SHP77 (cell line): ENCODE measurements at regions not wholly inside any gene's neighbourhood (a gene's known extent, or its start where the extent isn't known, plus 50 kb on each side); places are given as distances from the start of the nearest gene placed in this dataset.
A peak's percentile ranks its signal among the peaks of the same experiment; 100 is the strongest.

Source experiments
- DNase-seq, 2 experiments: peaks; one replicate each; lab custom pipeline; 2025; lab: John Stamatoyannopoulos, UW

GRCh38 chr12:107978201-107978600, 150.9 kb upstream of the WSCD2 start:
- no peak for DNase-seq

- DNase-seq, result no peak
Observed at GRCh38 chr12:107978641-107979040, 150.4 kb upstream of the WSCD2 start.

GRCh38 chr12:107983756-107984472, 145.2 kb upstream of the WSCD2 start:
- no peak for DNase-seq

GRCh38 chr12:107984973-107985372, 144.1 kb upstream of the WSCD2 start:
- DNase-seq, result no peak

- DNase-seq, result no peak
Observed at GRCh38 chr12:107986183-107986582, 142.9 kb upstream of the WSCD2 start.

GRCh38 chr12:107990325-107990724, 138.8 kb upstream of the WSCD2 start:
- DNase-seq, result peak; percentile 21 to 38

GRCh38 chr12:107992029-107992428, 137.1 kb upstream of the WSCD2 start:
- no peak for DNase-seq

- DNase-seq, result peak; percentile 56 to 62
Observed at GRCh38 chr12:107992870-107993451, 136.1 kb upstream of the WSCD2 start.

GRCh38 chr12:107998863-107999262, 130.2 kb upstream of the WSCD2 start:
- DNase-seq, result no peak

GRCh38 chr12:108000111-108000510, 129.0 kb upstream of the WSCD2 start:
- peak; percentile 25 to 43 for DNase-seq

GRCh38 chr12:108004319-108004718, 124.8 kb upstream of the WSCD2 start:
- DNase-seq, result no peak

GRCh38 chr12:108008163-108008905, 120.8 kb upstream of the WSCD2 start:
- no peak for DNase-seq

GRCh38 chr12:108009442-108010070, 119.5 kb upstream of the WSCD2 start:
- DNase-seq, result no peak

GRCh38 chr12:108016022-108016564, 113.0 kb upstream of the WSCD2 start:
- no peak for DNase-seq

GRCh38 chr12:108017472-108018057, 111.5 kb upstream of the WSCD2 start:
- DNase-seq, result no peak

GRCh38 chr12:108019862-108020261, 109.2 kb upstream of the WSCD2 start:
- DNase-seq, result no peak

GRCh38 chr12:108021141-108021540, 107.9 kb upstream of the WSCD2 start:
- DNase-seq, result no peak

GRCh38 chr12:108021949-108022522, 107.1 kb upstream of the WSCD2 start:
- no peak for DNase-seq

GRCh38 chr12:108029051-108029835, 99.8 kb upstream of the WSCD2 start:
- no peak for DNase-seq

- no peak for DNase-seq
Observed at GRCh38 chr12:108033090-108033489, 96.0 kb upstream of the WSCD2 start.

- no peak for DNase-seq
Observed at GRCh38 chr12:108035372-108035771, 93.7 kb upstream of the WSCD2 start.
